Stimulated activated CD8-positive, alpha-beta memory T cell treated with anti-CD3 and anti-CD28 coated beads, Interleukin-4, amount 100 ng/mL, for 24 hours (primary cell): ENCODE measurements at regions not wholly inside any gene's neighbourhood (a gene's known extent, or its start where the extent isn't known, plus 50 kb on each side); places are given as distances from the start of the nearest gene placed in this dataset.

Experiments
- DNase-seq: peaks from one replicate; pipeline ENCODE4 v3.0.0-alpha.2; 2020; ENCODE audit warnings: low read depth

GRCh38 chr12:41932470-41932991, 212.1 kb downstream of the GXYLT1 start:
- DNase-seq = peak; percentile 2

- no peak for DNase-seq
Observed at GRCh38 chr12:41930866-41931437, 213.7 kb downstream of the GXYLT1 start.

- no peak for DNase-seq
Observed at GRCh38 chr12:41924111-41924510, 220.6 kb downstream of the GXYLT1 start.

- no peak for DNase-seq
Observed at GRCh38 chr12:41923351-41923750, 221.3 kb downstream of the GXYLT1 start.

GRCh38 chr12:41920355-41920754, 224.3 kb downstream of the GXYLT1 start:
- DNase-seq = no peak

GRCh38 chr12:41919526-41920261, 225.0 kb downstream of the GXYLT1 start:
- no peak for DNase-seq

GRCh38 chr12:41919048-41919447, 225.6 kb downstream of the GXYLT1 start:
- no peak for DNase-seq

- DNase-seq = no peak
Observed at GRCh38 chr12:41917938-41918341, 226.7 kb downstream of the GXYLT1 start.

- no peak for DNase-seq
Observed at GRCh38 chr12:41917181-41917580, 227.5 kb downstream of the GXYLT1 start.

GRCh38 chr12:41910578-41911320, 233.9 kb downstream of the GXYLT1 start:
- DNase-seq = no peak

GRCh38 chr12:41908206-41908605, 236.5 kb downstream of the GXYLT1 start:
- DNase-seq = no peak

GRCh38 chr12:41907550-41907949, 237.1 kb downstream of the GXYLT1 start:
- DNase-seq = no peak

GRCh38 chr12:41907021-41907420, 237.7 kb downstream of the GXYLT1 start:
- DNase-seq = no peak

- DNase-seq = no peak
Observed at GRCh38 chr12:41905759-41906297, 238.8 kb downstream of the GXYLT1 start.

- no peak for DNase-seq
Observed at GRCh38 chr12:41905073-41905758, 239.5 kb downstream of the GXYLT1 start.

- no peak for DNase-seq
Observed at GRCh38 chr12:41904041-41904440, 240.6 kb downstream of the GXYLT1 start.

GRCh38 chr12:41903014-41903708, 241.5 kb downstream of the GXYLT1 start:
- DNase-seq = no peak

GRCh38 chr12:41899577-41899976, 245.1 kb downstream of the GXYLT1 start:
- DNase-seq = no peak

GRCh38 chr12:41897593-41897992, 247.1 kb downstream of the GXYLT1 start:
- DNase-seq = no peak

- DNase-seq = no peak
Observed at GRCh38 chr12:41893491-41893890, 251.2 kb downstream of the GXYLT1 start.

- DNase-seq = no peak
Observed at GRCh38 chr12:41892302-41892701, 252.4 kb downstream of the GXYLT1 start.
